Spleen (tissue), 11 donors: ENCODE measurements at regions not wholly inside any gene's neighbourhood (a gene's known extent, or its start where the extent isn't known, plus 50 kb on each side); places are given as distances from the start of the nearest gene placed in this dataset.

Experiments used
- DNase-seq: peaks from one replicate; pipeline ENCODE4 v3.0.0-alpha.2; 2020
- H3K27ac ChIP-seq, 8 donors: fragments of 200-600 bp; sonication (generic) in 7 of 8; 1 replicate in 4 of 8; 2 replicates in 4 of 8; pipeline versions ENCODE4 v1.5.0 to v1.8.0; 2016 to 2021; ENCODE audit warnings: inconsistent platforms in 4 of 8, mild to moderate bottlenecking in 4 of 8, moderate library complexity in 1 of 8
- H3K27me3 ChIP-seq, 7 donors: fragments of 200-600 bp; sonication (generic) in 6 of 7; replicated peaks in 1 of 7; 1 replicate in 4 of 7; 2 replicates in 3 of 7; pipeline versions ENCODE4 v1.5.0 to v1.8.0; 2016 to 2021; ENCODE audit warnings: inconsistent platforms in 3 of 7, mild to moderate bottlenecking in 1 of 7
- H3K36me3 ChIP-seq, 6 donors: fragments of 200-600 bp; sonication (generic) in 5 of 6; 1 replicate in 4 of 6; 2 replicates in 2 of 6; pipeline versions ENCODE4 v1.5.0 to v1.8.0; 2016 to 2021; ENCODE audit warnings: inconsistent platforms in 2 of 6
- H3K4me1 ChIP-seq, 6 donors: fragments of 200-600 bp; sonication (generic) in 5 of 6; 1 replicate in 3 of 6; 2 replicates in 3 of 6; pipeline versions ENCODE4 v1.5.0 to v1.8.0; 2016 to 2021; ENCODE audit warnings: inconsistent platforms in 3 of 6
- H3K4me3 ChIP-seq, 8 donors: fragments of 200-600 bp; sonication (generic) in 7 of 8; 1 replicate in 4 of 8; 2 replicates in 4 of 8; pipeline versions ENCODE4 v1.5.0 to v1.8.0; 2016 to 2021; ENCODE audit warnings: inconsistent platforms in 4 of 8, mild to moderate bottlenecking in 4 of 8, moderate library complexity in 2 of 8
- H3K9me3 ChIP-seq, 8 donors: fragments of 200-600 bp; sonication (generic) in 7 of 8; 1 replicate in 4 of 8; 2 replicates in 4 of 8; pipeline versions ENCODE4 v1.5.0 to v1.8.0; 2016 to 2021; ENCODE audit warnings: inconsistent platforms in 4 of 8
- POLR2A ChIP-seq, 3 donors: fragments of 450-650 bp; IDR thresholded peaks; one replicate each; pipeline ENCODE4 v1.5.1; 2017; ENCODE audit warnings: antibody characterized with exemption in 3 of 3, mild to moderate bottlenecking in 1 of 3
- POLR2AphosphoS5 ChIP-seq, 3 donors: sonication (generic); formaldehyde crosslinking; IDR thresholded peaks; one replicate each; pipeline ENCODE4 v1.5.1; 2017; ENCODE audit warnings: antibody characterized with exemption in 3 of 3
- WGBS, 5 donors: extraction: QIAGEN DNeasy Blood & Tissue Kit in 3 of 5; methylation state at CpG; one replicate each; pipeline versions ENCODE4 v1.1.5 to v1.1.7; 2013 to 2018; 5-methylcytosine and 5-hydroxymethylcytosine counted together
- intact Hi-C: fragments of 100-400 bp; cut with DNase I; formaldehyde crosslinking; loops from one replicate; pipeline ENCODE4 v1.15.0; 2023; ENCODE audit warnings: low total_unique reads
- TF ChIP-seq, protein P1 (sequence below), 11 experiments: fragments of 200-600 bp in 7 of 11; fragments of 450-650 bp in 4 of 11; sonication (generic) in 4 of 11; IDR thresholded peaks in 8 of 11; conservative IDR thresholded peaks in 3 of 11; 1 replicate in 7 of 11; 2 replicates in 4 of 11; pipeline versions ENCODE4 v1.4.0 to v1.8.0; 2016 to 2021; ENCODE audit warnings: antibody characterized with exemption in 11 of 11, inconsistent platforms in 4 of 11, mild to moderate bottlenecking in 1 of 11
- donor health status: healthy with polysubstance abuse.
- donor health status: DM: no; HTN: no; CAD: no; lungs with moderate emphysema.
- donor health status: DM: no; HTN: no; CAD: no.
- donor health status: Bipolar disorder and iron deficiency.
- donor health status: healthy.
- donor health status: DM: no; HTN: no; CAD: no.
- donor health status: DM: yes; HTN: yes; CAD: no.

DNA sequence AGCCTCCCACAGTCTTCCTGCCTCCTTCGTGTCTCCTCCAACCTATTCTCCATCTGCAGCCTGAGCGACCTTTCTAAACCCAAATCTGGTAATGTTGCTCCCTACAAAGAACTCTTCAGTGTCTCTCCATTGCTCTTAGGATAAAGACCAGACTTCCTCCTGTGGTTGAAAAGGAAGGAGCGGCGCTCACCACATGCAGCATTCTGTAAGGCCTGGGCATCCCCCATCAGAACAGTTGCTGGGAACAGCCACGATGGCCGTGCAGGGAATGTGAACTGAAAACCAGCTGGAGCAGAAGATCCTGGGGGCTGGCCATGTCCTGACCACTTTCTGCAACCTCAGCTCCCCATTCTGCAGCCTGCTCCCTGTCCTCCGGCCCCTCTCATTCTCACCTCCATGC is 237.8 kb upstream of the ZMIZ1 start:
- DNase-seq = no peak
- peaks cover 0 to 17% (median 0%) of the 10 kb centered on the region in 7 donors for H3K27me3 ChIP-seq
- no peak overlapping the region for H3K4me3 ChIP-seq
- no peak overlapping the region for H3K27ac ChIP-seq
- no peak for TF ChIP-seq POLR2A (IDR thresholded peaks at IDR 0.05)
- no peak for TF ChIP-seq POLR2AphosphoS5 (IDR thresholded peaks at IDR 0.05)
- TF ChIP-seq, protein P1, sequence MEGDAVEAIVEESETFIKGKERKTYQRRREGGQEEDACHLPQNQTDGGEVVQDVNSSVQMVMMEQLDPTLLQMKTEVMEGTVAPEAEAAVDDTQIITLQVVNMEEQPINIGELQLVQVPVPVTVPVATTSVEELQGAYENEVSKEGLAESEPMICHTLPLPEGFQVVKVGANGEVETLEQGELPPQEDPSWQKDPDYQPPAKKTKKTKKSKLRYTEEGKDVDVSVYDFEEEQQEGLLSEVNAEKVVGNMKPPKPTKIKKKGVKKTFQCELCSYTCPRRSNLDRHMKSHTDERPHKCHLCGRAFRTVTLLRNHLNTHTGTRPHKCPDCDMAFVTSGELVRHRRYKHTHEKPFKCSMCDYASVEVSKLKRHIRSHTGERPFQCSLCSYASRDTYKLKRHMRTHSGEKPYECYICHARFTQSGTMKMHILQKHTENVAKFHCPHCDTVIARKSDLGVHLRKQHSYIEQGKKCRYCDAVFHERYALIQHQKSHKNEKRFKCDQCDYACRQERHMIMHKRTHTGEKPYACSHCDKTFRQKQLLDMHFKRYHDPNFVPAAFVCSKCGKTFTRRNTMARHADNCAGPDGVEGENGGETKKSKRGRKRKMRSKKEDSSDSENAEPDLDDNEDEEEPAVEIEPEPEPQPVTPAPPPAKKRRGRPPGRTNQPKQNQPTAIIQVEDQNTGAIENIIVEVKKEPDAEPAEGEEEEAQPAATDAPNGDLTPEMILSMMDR (IDR thresholded peaks at IDR 0.05 in 8 of 11, conservative IDR thresholded peaks at IDR 0.05 in 3 of 11) = no peak
- no peaks in the 10 kb centered on the region for H3K36me3 ChIP-seq
- intact Hi-C loops = no loop called here
- no peaks in the 10 kb centered on the region for H3K4me1 ChIP-seq
- 23 to 47% (median 37%) methylated on average over 7 of the region's 7 CpGs for WGBS, 5 donors
- peaks cover 0 to 23% (median 12%) of the 10 kb centered on the region in 8 donors for H3K9me3 ChIP-seq

DNA sequence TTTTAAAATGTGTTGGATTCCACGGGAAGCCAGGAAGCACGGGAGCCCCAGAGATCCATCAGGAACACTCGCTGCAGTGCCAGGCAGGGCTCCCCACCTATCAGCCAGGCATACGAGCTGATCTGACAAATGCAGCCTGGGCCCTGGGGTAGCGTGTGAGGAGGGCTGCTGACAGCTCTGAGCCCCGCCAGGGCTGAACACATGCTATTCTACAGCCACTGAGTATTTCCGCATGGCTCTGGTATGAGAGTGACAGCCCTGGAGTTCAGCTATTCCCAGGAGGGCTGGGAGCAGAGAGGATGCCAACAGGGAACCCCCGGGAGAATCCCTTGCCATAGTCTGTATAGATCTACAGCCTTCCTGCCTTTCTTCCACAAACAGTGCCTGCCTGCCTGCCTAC is 237.3 kb upstream of the ZMIZ1 start:
- H3K36me3 ChIP-seq = no peaks in the 10 kb centered on the region
- 76 to 85% (median 80%) methylated on average over 8 of the region's 8 CpGs for whole genome bisulfite sequencing, 5 donors
- no peak overlapping the region for H3K4me3 ChIP-seq
- intact Hi-C loops = no loop called here
- H3K4me1 ChIP-seq = no peaks in the 10 kb centered on the region
- H3K27ac ChIP-seq = no peak overlapping the region
- DNase-seq = no peak
- no peak for TF ChIP-seq POLR2A (IDR thresholded peaks at IDR 0.05)
- H3K9me3 ChIP-seq = peaks cover 0 to 23% (median 12%) of the 10 kb centered on the region in 8 donors
- H3K27me3 ChIP-seq = peaks cover 0 to 17% (median 0%) of the 10 kb centered on the region in 7 donors

DNA sequence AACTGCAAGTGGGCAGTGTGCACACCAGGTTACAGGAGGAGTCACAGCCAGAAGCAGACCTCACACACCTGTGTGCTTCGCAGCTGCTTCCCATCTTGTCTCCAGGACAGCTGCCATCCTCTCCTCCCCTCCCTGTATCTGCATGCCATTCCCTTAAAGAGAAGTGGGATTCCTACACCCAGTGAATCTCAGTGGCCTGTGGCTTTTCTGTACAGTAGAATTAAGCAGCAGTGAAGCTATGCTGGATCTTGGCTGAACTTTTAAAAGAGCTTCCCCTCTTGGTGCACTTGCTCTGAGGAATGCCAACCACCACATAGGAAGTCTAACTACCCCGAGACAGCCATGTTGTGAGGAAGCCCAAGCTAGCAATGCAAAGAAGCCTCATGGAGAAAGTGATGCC is 236.5 kb upstream of the ZMIZ1 start:
- intact Hi-C loops = no loop called here
- Histone ChIP-seq H3K27me3 (peaks cover 0 to 21% (median 0%) of the 10 kb centered on the region in 7 donors), H3K36me3 (no peaks in the 10 kb centered on the region), H3K27ac (no peak overlapping the region), H3K4me3 (no peak overlapping the region), H3K4me1 (no peaks in the 10 kb centered on the region), H3K9me3 (peaks cover 0 to 23% (median 12%) of the 10 kb centered on the region in 8 donors)
- TF ChIP-seq, protein P1 (IDR thresholded peaks at IDR 0.05 in 8 of 11, conservative IDR thresholded peaks at IDR 0.05 in 3 of 11) = no peak
- TF ChIP-seq POLR2AphosphoS5 (IDR thresholded peaks at IDR 0.05) (no peak), POLR2A (IDR thresholded peaks at IDR 0.05) (no peak)
- 63 to 89% (median 86%) methylated on average over 2 of the region's 2 CpGs for WGBS, 5 donors
- no peak for DNase-seq

DNA sequence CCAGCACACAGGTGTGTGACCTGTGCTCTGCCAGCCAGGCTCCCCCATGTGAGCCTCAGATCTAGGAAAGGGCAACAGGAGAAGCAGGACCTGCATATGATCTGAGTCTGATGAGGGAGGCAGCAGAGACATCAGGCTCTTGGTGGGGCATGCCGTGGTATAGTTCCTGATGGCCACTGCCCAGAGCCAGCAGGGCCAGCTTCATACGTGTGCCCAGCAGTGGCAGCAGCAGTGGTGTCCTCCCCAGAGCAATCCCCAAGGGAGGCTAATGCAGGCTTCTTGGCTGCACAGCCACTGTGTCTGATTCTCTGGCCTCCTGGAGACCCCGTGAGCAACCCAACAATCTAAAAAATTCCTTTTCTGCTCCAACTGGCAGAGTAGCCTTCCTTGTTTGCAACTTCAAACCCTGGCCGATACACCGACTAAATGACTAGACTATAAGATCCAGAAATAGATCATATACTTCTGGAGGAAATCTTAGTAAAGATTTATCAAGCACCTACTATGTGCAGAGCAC is 230.6 kb upstream of the ZMIZ1 start:
- DNase-seq = no peak
- Histone ChIP-seq H3K27ac (no peak overlapping the region), H3K27me3 (peaks cover 0 to 5% (median 0%) of the 10 kb centered on the region in 7 donors), H3K9me3 (peaks cover 0 to 11% (median 4%) of the 10 kb centered on the region in 8 donors), H3K4me3 (no peak overlapping the region), H3K36me3 (no peaks in the 10 kb centered on the region), H3K4me1 (no peaks in the 10 kb centered on the region)
- WGBS, 5 donors = 84 to 92% (median 89%) methylated on average over 3 to 5 of the region's 5 CpGs
- intact Hi-C loops = no loop called here
- TF ChIP-seq POLR2AphosphoS5 (IDR thresholded peaks at IDR 0.05) = no peak
- TF ChIP-seq, protein P1 (IDR thresholded peaks at IDR 0.05 in 8 of 11, conservative IDR thresholded peaks at IDR 0.05 in 3 of 11) = no peak
- TF ChIP-seq POLR2A (IDR thresholded peaks at IDR 0.05) = no peak

DNA sequence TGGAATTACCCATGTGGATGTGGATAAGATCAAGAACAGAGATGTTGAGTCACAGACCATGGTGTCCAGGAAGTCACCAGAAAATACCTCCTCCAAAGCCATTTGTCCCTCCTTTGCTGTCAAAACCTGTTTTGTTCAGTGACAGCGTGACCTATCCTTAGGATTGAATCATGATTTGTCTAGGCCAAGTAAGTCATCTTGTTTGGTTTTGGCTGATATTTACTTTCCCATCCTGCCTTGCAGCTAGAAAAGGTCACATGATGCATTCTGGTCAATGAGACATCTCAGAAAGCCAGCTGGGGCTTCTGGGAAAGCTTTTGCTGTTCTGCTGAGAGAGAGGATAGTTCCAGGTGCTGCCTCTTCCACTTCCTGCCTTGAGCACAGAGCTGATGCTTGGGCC is 225.3 kb upstream of the ZMIZ1 start:
- Histone ChIP-seq H3K36me3 (no peaks in the 10 kb centered on the region), H3K4me3 (no peak overlapping the region), H3K9me3 (peaks cover 0 to 5% (median 0%) of the 10 kb centered on the region in 8 donors), H3K27me3 (no peaks in the 10 kb centered on the region), H3K4me1 (no peaks in the 10 kb centered on the region), H3K27ac (no peak overlapping the region)
- WGBS, 5 donors = 93 to 100% (median 97%) methylated on average over 1 of the region's 1 CpG
- TF ChIP-seq, protein P1 (IDR thresholded peaks at IDR 0.05 in 8 of 11, conservative IDR thresholded peaks at IDR 0.05 in 3 of 11) = no peak
- TF ChIP-seq POLR2AphosphoS5 (IDR thresholded peaks at IDR 0.05) (no peak), POLR2A (IDR thresholded peaks at IDR 0.05) (no peak)
- no peak for DNase-seq
- intact Hi-C loops = no loop called here
